NCI-H2107 (cell line): ENCODE measurements at regions not wholly inside any gene's neighbourhood (a gene's known extent, or its start where the extent isn't known, plus 50 kb on each side); places are given as distances from the start of the nearest gene placed in this dataset.
"Not testable (repeated sequence)": the region's sequence is repeated elsewhere in the genome, so short reads cannot be mapped to it uniquely, and the experiment has no call there.

ENCODE experiments used
- DNase-seq: peaks from one replicate; lab custom pipeline; 2025; lab: John Stamatoyannopoulos, UW

DNA sequence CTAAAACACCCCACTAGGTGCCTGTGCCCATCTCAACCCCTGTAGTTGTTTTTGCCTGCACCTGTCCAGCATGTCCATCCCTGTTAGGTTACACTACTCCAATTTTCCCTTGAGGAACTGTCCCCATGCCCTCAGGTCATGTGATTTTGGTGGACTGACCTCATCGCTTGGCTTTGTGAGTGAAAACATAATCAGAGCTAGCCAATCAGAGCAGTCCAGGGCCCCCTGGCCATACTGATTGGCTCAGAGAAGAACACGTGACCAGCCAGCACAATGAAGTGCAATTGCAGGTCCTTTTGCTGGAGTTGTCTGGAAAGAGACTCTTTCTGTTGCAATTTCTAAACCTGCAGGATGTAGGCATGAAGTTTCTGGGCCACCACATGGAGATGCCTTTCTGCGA is 303.3 kb upstream of the PROX1 start:
- no peak for DNase-seq

DNA sequence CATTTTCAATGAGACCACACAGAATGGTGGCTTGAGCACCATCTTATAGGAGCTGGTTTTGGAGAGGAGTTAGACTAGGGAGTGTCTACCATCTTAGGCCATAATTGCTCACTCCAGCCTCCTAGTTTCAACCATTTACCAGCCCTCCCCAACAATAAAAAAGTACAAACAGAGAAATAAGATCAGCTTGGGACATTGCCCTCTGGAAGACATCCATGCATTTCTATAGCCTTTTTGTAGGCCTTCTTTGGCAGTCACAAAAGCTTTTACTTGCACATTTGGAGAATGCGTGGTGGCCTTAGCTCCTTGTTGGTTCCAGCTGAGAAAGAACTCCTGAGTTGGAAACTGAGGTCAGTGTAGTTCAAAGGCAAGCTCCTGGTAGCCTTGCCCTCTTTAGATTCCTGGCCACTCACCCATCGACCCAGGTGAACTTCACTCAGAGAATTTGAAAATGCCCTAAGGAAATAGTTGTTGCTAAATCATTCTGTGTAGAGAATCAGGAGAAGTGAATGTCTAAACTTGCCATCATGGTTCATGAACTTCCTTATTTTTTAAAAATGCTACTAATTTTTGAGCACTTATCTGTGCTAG is 301.7 kb upstream of the PROX1 start:
- no peak for DNase-seq

DNA sequence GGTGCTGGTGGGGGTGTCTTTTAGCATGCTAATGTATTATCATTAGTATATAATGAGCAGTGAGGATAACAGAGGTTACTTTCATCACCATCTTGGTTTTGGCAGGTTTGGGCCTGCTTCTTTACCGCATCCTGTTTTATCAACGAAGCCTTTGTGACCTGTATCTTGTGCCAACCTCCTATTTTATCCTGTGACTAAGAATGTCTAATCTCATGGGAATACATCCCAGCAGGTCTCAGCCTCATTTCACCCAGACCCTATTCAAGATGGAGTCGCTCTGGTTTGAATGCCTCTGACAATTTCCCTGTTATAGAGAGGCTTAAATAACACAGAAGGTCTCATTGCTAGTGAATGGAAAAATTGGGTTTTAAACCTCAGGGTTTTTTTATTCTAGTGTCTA is 300.8 kb upstream of the PROX1 start:
- no peak for DNase-seq

DNA sequence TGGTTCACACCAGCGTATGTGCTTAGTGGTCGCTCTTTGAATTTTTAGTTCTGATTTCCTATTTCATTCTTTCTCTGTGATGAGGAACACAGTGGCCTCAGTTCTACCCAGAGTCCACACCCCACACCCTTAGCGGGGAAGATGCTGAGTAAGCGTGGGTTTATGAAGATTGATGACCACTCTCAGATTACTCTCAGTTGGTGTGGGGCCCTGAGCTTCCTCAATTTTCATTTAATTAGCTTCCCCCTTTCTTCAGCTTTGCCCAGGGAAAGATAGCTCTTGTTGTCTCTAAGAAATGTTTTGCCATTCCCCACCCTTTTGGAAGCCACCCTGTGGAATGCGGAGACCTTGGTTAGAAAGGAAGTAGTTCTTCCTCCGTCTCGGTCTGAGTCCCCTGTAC is 299.9 kb upstream of the PROX1 start:
- DNase-seq, result no peak

DNA sequence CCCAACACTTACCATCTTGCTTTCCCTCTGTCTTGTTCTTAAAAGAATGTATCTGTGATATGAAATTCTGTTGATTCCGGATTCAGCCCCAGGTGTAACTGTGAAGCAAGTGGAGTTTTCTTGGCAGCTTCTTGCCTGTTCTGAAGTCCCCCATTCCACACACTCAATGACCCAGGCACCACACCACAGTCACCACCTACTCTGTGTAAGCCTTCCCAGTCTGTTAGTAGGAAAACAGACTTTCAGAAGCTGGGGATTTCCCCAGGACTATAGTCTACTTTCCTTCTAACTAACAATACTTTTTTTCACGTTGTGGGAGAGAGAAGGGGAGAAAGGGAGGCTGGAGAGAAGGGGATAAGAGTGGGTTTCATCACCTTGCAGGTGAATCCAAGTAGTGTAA is 299.1 kb upstream of the PROX1 start:
- DNase-seq, result no peak

DNA sequence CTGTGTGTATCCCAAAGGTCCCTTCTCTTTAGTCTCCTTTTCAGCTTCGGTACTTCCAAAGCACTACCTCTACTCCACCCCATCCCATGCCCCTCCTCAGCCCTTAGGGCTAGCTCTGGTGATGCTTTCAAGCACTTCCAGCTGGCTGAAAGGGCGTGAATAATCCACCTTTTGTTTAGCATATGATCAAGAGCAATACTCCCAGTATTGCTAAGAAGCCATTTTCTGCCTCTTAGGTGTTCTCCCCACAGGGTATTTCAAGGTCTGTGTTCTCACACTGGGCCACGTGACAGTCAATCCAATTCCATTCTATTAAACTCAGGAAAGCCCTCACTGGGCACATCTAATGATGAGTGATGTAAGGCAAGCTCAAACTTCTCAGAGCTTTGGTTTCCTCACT is 298.5 kb upstream of the PROX1 start:
- no peak for DNase-seq

DNA sequence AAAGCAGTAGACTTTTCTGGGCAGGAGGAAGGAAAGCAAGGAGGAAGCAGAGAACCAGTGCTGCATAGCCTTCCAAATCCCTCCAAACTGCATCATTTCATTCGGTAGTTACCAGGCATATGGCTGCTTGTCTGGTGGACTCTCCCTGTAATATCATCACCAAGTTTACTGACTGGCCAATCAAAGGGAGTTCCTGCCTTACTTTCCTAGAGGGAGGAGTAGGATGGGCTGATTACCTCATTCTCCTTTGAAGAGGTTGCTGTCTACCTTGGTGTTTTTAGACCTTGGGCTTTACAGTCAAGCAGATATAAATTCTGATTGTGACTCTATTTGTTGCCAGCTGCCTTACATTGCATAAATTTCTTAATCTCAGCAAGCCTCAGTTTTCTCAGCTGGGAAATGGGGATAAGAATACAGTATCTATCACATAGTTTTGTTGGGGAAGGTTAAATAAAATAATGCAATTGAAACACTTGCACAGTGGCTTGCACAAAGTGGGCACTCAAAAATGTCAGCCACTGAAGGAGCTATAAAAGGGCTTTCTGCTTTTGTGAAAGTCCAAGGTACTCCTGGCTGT is 297.3 kb upstream of the PROX1 start:
- DNase-seq, result no peak

DNA sequence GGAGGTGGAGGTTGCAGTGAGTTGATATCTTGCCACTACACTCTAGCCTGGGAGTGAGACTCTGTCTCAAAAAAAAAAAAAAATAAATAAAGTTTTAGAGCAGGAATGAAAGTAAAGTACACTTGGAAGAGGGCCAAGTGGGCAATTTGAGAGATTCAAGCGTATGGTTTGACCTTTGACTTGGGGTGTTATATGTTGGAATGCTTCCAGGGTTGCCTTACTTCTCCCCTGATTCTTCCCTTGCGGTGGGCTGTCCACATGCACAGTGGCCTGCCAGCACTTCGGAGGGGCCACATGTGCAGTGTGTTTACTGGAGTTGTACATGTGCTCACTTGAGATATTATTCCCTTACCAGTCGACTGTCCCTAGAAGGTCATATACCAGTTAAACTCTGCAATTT is 295.5 kb upstream of the PROX1 start:
- DNase-seq, result no peak

DNA sequence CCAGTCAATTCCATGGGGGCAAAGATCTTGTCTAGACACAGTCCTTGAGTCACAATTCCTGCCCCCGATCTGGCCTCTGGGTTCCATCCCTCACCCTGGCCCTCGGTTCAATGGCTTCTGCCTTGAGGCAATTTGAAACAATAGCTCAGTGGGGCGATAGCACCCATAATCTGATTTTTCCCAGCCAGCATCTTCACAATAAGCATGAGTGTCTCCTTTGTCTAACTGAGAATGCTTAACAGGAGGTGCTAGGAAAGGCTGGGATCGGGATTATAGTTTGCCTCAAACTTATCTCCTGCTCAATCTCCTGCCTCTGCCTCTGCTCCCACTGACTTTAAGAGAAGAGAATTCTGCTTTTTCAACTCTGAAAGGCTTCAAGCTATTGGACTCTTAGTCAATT is 293.9 kb upstream of the PROX1 start:
- no peak for DNase-seq

DNA sequence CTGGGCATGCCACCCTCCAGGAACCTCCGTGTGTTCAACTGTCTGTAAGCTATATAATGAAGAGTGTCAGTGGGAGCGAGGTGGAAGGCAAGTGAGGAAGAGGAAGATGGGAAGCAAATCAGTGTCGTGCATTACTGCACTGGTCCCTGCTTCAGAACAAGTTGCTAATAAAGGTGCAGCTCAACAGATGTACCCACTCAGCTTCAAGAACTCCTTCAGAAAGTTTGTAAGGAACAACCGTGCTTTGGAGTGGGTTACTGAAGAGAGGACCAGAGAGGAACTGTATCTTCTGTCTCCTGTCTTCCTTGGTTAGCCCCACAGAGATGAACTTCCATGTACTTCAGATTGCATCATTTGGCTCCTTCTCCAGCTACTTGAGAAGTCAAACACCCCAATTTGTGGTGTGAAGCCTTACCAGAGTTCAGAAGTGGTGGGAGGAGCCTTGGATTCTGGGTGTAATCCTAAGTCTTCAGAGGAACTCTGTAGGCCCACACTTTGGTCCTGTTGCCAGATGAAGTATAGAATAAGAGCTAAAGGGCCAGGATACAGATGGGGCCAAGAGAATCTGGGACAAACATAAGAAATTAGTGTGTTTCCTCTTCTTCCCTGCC is 290.5 kb upstream of the PROX1 start:
- no peak for DNase-seq

DNA sequence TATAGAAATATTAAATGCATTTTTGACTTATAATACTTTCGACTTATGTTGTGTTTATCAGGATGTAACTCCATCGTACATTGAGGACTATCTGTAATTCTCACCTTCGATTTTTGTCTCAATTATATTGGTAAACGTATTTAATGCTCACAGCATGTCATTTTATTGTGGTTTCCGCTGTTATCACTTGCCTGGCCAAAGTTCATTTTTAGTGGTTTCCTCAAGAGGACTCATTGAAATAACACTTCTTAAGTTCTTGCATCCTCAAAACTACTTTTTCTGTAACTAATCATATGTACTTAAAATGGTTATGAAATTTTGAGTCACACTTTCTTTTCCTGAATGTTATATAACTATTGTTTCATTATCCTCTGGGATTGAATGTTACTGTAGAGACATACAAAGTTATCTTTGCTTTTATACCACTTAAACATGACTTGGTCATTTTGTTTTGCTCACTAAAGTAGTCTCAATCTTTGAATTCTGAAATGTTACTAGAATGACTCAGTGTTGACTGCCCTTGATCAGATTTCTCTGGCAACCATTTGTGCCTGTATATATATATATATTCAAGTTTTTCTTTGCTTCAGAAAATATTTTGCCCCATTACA is 289.6 kb upstream of the PROX1 start:
- no peak for DNase-seq

DNA sequence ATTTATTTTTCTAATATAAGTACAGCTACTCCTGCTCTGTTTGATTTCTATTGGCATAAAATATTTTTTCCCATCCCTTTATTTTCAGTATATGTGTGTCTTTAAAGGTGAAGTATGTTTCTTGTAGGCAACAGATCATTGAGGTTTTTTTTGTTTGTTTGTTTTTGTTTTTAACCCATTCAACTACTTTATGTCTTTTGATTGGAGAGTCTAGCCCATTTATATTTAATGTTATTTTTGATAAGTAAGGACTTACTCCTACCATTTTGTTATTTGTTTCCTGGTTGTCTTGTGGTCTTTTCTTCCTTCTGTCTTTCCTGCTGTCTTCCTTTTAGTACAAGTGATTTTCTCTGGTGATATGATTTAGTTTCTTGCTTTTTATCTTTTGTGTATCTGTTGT is 285.1 kb upstream of the PROX1 start:
- DNase-seq, result no peak

DNA sequence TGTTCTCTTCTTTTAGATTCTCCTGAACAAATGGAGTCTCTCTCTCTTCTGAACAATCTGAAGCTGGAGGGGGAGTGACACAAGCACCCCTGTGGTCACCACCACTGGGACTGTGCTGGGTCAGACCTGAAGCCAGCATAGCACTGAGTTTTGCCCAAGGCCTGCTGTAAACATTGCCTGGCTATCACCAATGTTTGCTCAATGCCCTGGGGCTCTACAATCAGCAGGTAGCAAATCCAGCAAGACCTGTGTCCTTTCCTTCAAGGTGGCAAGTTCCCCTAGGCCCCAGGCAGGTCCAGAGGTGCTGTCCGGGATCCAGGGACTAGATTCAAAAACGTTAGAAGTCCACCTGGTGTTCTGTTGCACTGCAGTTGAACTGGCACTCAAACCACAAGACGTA is 282.8 kb upstream of the PROX1 start:
- DNase-seq, result no peak

DNA sequence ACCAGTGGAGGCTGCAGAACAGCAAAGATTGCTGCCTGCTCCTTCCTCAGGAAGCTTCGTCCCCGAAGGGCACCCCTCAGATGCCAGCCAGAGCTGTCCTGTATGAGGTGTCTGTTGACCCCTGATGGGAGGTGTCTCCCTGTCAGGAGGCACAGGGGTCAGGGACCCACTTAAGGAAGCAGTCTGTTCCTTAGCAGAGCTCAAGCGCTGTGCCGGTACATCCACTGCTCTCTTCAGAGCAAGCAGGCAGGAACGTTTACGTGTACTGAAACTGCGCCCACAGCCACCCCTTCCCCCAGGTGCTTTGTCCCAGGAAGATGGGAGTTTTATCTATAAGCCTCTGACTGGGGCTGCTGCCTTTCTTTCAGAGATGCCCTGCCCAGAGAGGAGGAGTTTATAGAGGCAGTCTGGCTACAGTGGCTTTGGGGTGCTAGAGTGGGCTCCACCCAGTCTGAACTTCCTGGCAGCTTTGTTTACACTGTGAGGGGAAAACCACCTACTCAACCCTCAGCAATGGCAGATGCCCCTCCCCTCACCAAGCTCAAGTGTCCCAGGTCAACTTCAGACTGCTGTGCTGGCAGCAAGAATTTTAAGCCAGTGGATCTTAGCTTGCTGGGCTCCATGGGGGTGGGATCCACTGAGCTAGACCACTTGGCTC is 275.8 kb upstream of the PROX1 start:
- DNase-seq, result not testable (repeated sequence)

DNA sequence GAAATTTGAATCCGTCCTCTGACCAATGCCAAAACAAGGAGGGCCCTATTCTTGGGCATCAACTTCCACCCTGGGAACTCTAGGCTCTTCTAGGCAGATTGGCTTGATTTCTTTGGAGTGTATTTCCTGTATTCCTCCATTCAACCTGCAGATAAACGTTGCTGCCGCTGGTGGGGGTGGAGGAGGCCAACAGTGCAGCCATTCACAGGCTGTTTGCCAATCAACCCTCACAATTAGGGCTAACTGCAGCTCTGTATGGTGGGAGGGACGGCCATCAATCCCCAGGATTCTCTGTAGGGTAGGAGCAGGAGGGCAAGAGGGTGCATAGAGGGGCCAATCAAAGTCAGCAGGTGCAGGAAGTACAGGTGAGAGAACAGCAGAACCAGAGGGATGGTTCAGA is 273.1 kb upstream of the PROX1 start:
- no peak for DNase-seq

DNA sequence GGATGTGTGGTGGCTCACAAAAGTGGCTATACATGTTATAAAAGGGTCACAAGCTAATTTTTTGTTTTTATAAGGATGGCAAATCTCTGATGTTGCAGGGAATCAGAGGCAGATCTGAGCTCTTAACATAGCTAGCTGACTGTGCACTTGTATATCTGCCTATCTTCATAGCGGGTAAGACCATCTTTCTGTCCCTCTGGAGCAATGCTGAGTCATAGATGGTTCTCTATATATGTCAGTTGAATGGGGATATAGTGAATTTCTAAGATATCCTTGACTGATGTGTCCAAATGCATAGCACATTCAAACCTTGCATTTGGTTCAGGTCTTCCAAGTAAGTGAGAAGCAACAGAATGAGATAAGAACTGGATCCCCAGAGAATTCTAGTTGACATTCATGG is 272.6 kb upstream of the PROX1 start:
- DNase-seq, result no peak

DNA sequence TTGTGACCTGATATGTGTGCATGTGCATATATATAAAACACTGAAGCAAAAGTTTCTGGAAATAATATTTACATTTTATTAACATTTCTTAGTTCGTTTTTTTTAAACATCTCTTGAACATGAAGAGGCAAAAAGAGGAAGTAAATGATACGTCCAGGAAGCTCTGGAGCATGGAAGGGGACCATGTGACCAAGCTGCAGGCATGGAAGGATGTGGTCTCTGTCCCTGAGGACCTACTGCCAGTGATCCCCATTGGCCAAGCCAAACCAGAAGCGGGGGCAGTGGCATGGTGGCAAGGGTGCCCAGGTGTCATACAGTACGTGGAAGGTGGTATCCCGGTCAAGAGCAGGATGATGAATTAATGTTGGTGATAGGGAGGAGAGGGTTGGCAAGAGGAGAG is 268.3 kb upstream of the PROX1 start:
- no peak for DNase-seq

DNA sequence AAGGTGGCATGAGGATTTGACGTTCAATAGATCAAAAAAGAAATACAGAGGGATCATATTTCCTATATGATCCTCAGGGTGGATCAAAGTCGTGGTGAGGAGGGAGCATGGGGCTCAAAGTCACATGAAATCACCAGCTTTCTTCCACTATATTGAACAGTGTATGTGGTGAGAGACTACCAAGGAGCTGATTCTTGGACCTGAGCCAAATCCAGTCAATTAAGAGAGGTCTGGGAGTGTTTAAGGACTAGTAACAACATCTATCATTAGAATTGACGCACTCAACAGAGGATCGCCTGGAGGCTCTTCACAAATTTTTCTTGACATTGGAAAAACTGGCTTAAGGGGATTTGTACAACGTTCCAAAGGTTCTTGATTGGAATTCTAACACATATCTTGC is 267.7 kb upstream of the PROX1 start:
- DNase-seq, result no peak

DNA sequence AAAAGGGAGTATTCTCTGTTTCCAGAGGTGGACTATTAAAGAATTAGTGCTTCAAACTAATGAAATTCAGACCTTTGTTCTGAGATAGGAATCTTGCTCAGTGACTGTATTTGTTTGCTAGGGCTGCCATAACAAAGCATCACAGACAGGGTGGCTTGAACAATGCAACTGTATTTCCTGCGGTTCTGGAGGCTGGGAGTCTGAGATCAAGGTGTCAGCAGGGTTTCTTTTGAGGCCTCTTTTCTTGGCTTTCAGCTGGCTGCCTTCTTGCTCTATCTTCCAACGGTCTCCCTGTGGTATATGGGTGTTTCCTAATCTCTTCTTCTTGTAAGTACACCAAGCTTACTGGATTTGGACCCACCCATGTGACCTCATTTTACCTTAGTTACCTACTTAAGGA is 264.6 kb upstream of the PROX1 start:
- DNase-seq, result no peak

DNA sequence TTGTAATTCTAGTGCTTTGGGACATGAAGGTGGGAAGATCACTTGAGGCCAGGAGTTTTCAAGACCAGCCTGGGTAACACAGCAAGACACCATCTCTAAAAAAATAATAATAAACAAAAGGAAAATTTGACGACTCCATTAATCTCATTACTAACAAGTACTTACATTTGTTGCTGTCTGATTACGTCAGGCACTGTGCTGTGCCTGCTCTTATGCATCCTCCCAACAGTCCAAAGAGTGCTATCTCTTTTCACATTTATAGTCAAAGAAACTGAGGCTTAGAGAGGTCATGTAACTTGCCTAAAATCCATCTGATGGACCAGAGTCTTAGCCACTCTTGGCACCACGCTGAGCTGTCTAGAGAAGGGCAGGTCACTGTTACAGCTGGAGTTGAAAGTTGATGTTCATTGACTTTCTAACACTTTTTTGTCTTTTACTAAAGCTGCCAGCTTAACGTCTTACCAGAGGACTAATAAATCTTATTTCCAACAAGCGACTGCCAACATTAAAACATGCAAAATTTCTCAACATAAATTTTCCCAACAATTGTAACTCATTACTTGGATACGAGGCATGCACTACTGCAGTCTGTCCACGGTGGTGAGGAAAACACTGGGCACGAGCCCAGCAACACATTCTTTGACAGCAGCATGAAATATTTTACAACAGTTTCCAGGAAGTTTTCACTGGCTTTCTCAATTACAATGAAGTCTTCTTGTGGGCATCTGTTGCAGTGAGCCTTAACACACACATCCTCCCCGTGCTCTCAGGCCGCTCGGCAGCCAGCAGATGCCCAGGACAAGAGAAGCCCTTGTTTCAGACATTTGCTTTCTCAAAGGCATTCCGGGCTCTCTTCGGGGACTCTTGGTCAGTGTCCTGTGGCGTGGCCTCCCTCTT is 262.9 kb upstream of the PROX1 start:
- DNase-seq, result no peak

DNA sequence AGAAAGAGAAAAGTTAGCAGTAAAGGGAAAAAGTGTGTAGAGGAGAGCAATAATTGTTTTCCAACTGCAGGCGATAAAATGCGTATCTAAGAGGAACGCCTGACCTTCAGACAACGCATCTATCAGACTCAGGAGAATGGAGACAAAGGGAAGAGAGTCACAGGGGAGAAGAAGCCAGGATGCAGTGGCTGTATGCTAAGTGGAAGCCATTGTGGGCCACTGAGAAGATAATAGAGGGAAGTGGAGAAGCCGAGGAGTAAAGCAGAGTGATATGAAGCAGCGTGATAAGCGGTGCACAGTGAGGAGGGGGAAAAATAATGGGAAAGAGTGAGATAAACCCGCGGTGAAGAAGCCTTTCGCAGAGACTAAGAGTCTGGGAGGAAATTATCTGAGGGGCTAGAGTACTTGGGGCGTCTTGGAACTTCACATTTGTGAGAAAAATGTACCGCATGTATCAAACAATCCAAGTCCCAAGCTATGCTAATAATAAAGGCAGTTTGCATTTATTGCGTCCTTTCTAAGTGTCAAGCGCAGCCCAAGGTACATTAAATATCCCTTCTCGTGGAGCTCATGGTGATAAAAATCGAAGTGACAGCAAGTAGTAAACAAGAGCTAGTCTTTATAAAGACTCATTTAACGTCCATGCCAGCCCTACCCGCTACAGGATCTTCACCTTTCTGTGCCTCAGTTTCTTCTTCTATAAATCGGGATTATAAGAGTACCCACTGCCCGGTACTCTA is 259.8 kb upstream of the PROX1 start:
- no peak for DNase-seq
